HCT116 (cell line): ENCODE measurements at regions not wholly inside any gene's neighbourhood (a gene's known extent, or its start where the extent isn't known, plus 50 kb on each side); places are given as distances from the start of the nearest gene placed in this dataset.

Experiments
- ATAC-seq: fragments of 200-7000 bp; cut with Tn5 transposase; 2 replicates; pipeline ENCODE4 v1.9.1; 2020; ENCODE audit warnings: mild to moderate bottlenecking, moderate library complexity
- BruUV-seq: library from RNA; stranded (reverse); fragments of 400-500 nt; replicated peaks from 2 replicates; lab custom pipeline; 2021; lab: Mats Ljungman, UMichigan
- CTCF ChIA-PET: fragments of 300-600 bp; sonication (Branson Sonifier 250); formaldehyde crosslinking; loops from one replicate; lab custom pipeline; 2021; ENCODE audit warnings: antibody characterized with exemption; lab: Charles Lee
- POLR2A ChIA-PET: fragments of 300-600, 350-600 bp; sonication (Branson Sonifier 250); formaldehyde crosslinking; loops from one replicate; lab custom pipeline; 2021; ENCODE audit warnings: antibody characterized with exemption; lab: Charles Lee
- RAD21 ChIA-PET, 2 experiments: fragments of 300-600 bp; sonication (Branson Sonifier 250); formaldehyde crosslinking; loops; one replicate each; lab custom pipeline; 2023; ENCODE audit warnings: low total read pairs in 2 of 2; ENCODE audit not compliant: uncharacterized antibody in 2 of 2, unreplicated experiment in 2 of 2, low non-redundant PET in 1 of 2; lab: Charles Lee
- DNase-seq: peaks from one replicate; pipeline ENCODE4 v3.0.0-alpha.2; 2010; ENCODE audit warnings: low read depth, low spot score
- H2AFZ ChIP-seq: fragments of 200-600 bp; shearing (Covaris generic), sonication (generic); 2 replicates; pipeline ENCODE4 v1.6.1; 2017; ENCODE audit warnings: low read depth, mixed run types, mixed read lengths, antibody characterized with exemption, low read length; ENCODE audit not compliant: poor library complexity, severe bottlenecking
- H3K27ac ChIP-seq: 2 replicates; pipeline ENCODE4 v1.5.1; 2012; ENCODE audit warnings: low read depth, low read length
- H3K27me3 ChIP-seq: fragments of 200-600 bp; sonication (generic); 2 replicates; pipeline ENCODE4 v1.6.1; 2016; ENCODE audit warnings: mixed run types, low read length, mixed read lengths; ENCODE audit not compliant: insufficient read depth
- H3K36me3 ChIP-seq, 2 experiments: fragments of 200-500 bp in 1 of 2; fragments of 200-600 bp in 1 of 2; sonication (Bioruptor generic) in 1 of 2; sonication (generic) in 1 of 2; 2 replicates each; pipeline versions ENCODE4 v1.5.1 to v1.6.1; 2014 to 2016; ENCODE audit warnings: low read length in 2 of 2, inconsistent platforms in 1 of 2, mixed read lengths in 1 of 2, mixed run types in 1 of 2; ENCODE audit not compliant: insufficient read depth in 2 of 2, control insufficient read depth in 1 of 2
- H3K4me1 ChIP-seq, 2 experiments: fragments of 200-600 bp in 1 of 2; sonication (generic) in 1 of 2; 2 replicates each; pipeline versions ENCODE4 v1.5.1 to v1.6.1; 2012 to 2017; ENCODE audit warnings: low read length in 2 of 2, inconsistent platforms in 1 of 2, mild to moderate bottlenecking in 1 of 2, mixed read lengths in 1 of 2, mixed run types in 1 of 2, moderate library complexity in 1 of 2; ENCODE audit not compliant: insufficient read depth in 2 of 2, control insufficient read depth in 1 of 2
- H3K4me2 ChIP-seq: fragments of 200-600 bp; sonication (generic); 2 replicates; pipeline ENCODE4 v1.6.1; 2017; ENCODE audit warnings: mixed run types, low read length, mixed read lengths
- H3K4me3 ChIP-seq, 2 experiments: fragments of 200-600 bp in 1 of 2; sonication (generic) in 1 of 2; replicated peaks in 1 of 2; 2 replicates each; pipeline ENCODE4 v1.5.1; 2011 to 2016; ENCODE audit warnings: low read length in 2 of 2, control low read depth in 1 of 2, low read depth in 1 of 2, mild to moderate bottlenecking in 1 of 2, mixed read lengths in 1 of 2, mixed run types in 1 of 2
- H3K79me2 ChIP-seq: fragments of 200-600 bp; sonication (generic); 2 replicates; pipeline ENCODE4 v1.6.1; 2017; ENCODE audit warnings: mild to moderate bottlenecking, mixed run types, low read length, moderate library complexity, mixed read lengths; ENCODE audit not compliant: insufficient read depth
- H3K9ac ChIP-seq: fragments of 200-600 bp; sonication (generic); 2 replicates; pipeline ENCODE4 v1.6.1; 2016; ENCODE audit warnings: low read length, mixed read lengths
- H3K9me2 ChIP-seq: fragments of 200-600 bp; sonication (generic), shearing (Covaris generic); 2 replicates; pipeline ENCODE4 v1.6.1; 2017; ENCODE audit warnings: mixed run types, mild to moderate bottlenecking, moderate library complexity; ENCODE audit not compliant: insufficient read depth
- H3K9me3 ChIP-seq, 2 experiments: fragments of 200-500 bp in 1 of 2; fragments of 200-600 bp in 1 of 2; sonication (Bioruptor generic) in 1 of 2; sonication (generic) in 1 of 2; 2 replicates each; pipeline ENCODE4 v1.6.1; 2014 to 2017; ENCODE audit warnings: low read length in 2 of 2, mixed read lengths in 2 of 2, inconsistent platforms in 1 of 2, low read depth in 1 of 2, mild to moderate bottlenecking in 1 of 2, mixed run types in 1 of 2, moderate library complexity in 1 of 2; ENCODE audit not compliant: control insufficient read depth in 1 of 2, insufficient read depth in 1 of 2
- H4K20me1 ChIP-seq: fragments of 200-600 bp; sonication (generic), shearing (Covaris generic); 2 replicates; pipeline ENCODE4 v1.6.1; 2017; ENCODE audit warnings: mixed run types, mild to moderate bottlenecking, moderate library complexity; ENCODE audit not compliant: insufficient read depth
- FOSL1 ChIP-seq: IDR thresholded peaks from 2 replicates; pipeline ENCODE4 v1.6.1; 2012; ENCODE audit warnings: low read depth
- POLR2A ChIP-seq: IDR thresholded peaks from 2 replicates; pipeline ENCODE4 v1.7.0; 2011; ENCODE audit warnings: borderline replicate concordance; ENCODE audit not compliant: insufficient read depth, insufficient read length; ENCODE audit errors: extremely low read depth
- POLR2AphosphoS5 ChIP-seq: IDR thresholded peaks from 2 replicates; pipeline ENCODE4 v1.6.1; 2011; ENCODE audit warnings: mild to moderate bottlenecking, low read depth, low read length, moderate library complexity
- SRF ChIP-seq: IDR thresholded peaks from 2 replicates; pipeline ENCODE4 v1.6.1; 2012; ENCODE audit warnings: low read depth
- intact Hi-C: fragments of 100-400 bp; cut with micrococcal nuclease; formaldehyde crosslinking; loops from 2 replicates; pipeline ENCODE4 v1.10.0; 2022

GRCh38 chr1:167146903-167147539 lies 53.1 kb downstream of the STYXL2 start:
- TF ChIP-seq FOSL1 (no peak), POLR2A (no peak), POLR2AphosphoS5 (no peak)
- TF ChIP-seq, all 23 proteins: peak for 0
- BruUV-seq = no TSS peak

GRCh38 chr1:167148421-167148820 lies 54.5 kb downstream of the STYXL2 start:
- POLR2A ChIA-PET = no interaction called here

More at GRCh38 chr1:167146903-167147539, 53.1 kb downstream of the STYXL2 start:
- H3K27me3 ChIP-seq = no peaks in the 10 kb centered on the region
- H3K27ac ChIP-seq = no peak overlapping the region
- H3K9ac ChIP-seq = no peak overlapping the region
- ChIA-PET RAD21 (no interaction called here), CTCF (no interaction called here), POLR2A (no interaction called here)
- H4K20me1 ChIP-seq = no peaks in the 10 kb centered on the region
- H3K79me2 ChIP-seq = no peaks in the 10 kb centered on the region
- no peak overlapping the region for H3K4me3 ChIP-seq
- no peaks in the 10 kb centered on the region for H3K9me3 ChIP-seq
- H3K4me1 ChIP-seq = no peaks in the 10 kb centered on the region
- no peaks in the 10 kb centered on the region for H3K9me2 ChIP-seq
- peak overlapping the region; percentile 59 for H2AFZ ChIP-seq
- intact Hi-C loops = no loop called here
- DNase-seq (no peak), ATAC-seq (no peak)
- no peaks in the 10 kb centered on the region for H3K36me3 ChIP-seq
- H3K4me2 ChIP-seq = no peak overlapping the region

More at GRCh38 chr1:167148421-167148820, 54.5 kb downstream of the STYXL2 start:
- no peak for TF ChIP-seq SRF
- TF ChIP-seq, all 23 proteins: peak for 0
- no peak overlapping the region for H3K9ac ChIP-seq
- DNase-seq = no peak
- H3K4me3 ChIP-seq = no peak overlapping the region
- ChIA-PET CTCF (no interaction called here), RAD21 (no interaction called here)
- H3K4me2 ChIP-seq = no peak overlapping the region
- ATAC-seq = no peak
- H3K9me3 ChIP-seq = no peaks in the 10 kb centered on the region
- H4K20me1 ChIP-seq = no peaks in the 10 kb centered on the region
- no peaks in the 10 kb centered on the region for H3K9me2 ChIP-seq
- no peaks in the 10 kb centered on the region for H3K27me3 ChIP-seq
- no peaks in the 10 kb centered on the region for H3K79me2 ChIP-seq
- intact Hi-C loops = no loop called here
- H3K27ac ChIP-seq = no peak overlapping the region
- no TSS peak for BruUV-seq
- H3K36me3 ChIP-seq = no peaks in the 10 kb centered on the region
- no peaks in the 10 kb centered on the region for H3K4me1 ChIP-seq
- H2AFZ ChIP-seq = no peak overlapping the region
